Sigmoid colon (tissue), 3 donors: ENCODE measurements at regions not wholly inside any gene's neighbourhood (a gene's known extent, or its start where the extent isn't known, plus 50 kb on each side); places are given as distances from the start of the nearest gene placed in this dataset.

Source experiments
- POLR2A ChIP-seq, 2 donors: fragments of 450-650 bp; IDR thresholded peaks; one replicate each; pipeline ENCODE4 v1.6.1; 2016; ENCODE audit warnings: antibody characterized with exemption in 2 of 2, mild to moderate bottlenecking in 2 of 2, moderate library complexity in 2 of 2
- TF ChIP-seq, protein P1 (sequence below), 4 experiments: fragments of 450-650 bp in 3 of 4; fragments of 200-600 bp in 1 of 4; IDR thresholded peaks; one replicate each; pipeline ENCODE4 v1.5.1; 2016 to 2019; ENCODE audit warnings: antibody characterized with exemption in 4 of 4, mild to moderate bottlenecking in 3 of 4, moderate library complexity in 2 of 4

DNA sequence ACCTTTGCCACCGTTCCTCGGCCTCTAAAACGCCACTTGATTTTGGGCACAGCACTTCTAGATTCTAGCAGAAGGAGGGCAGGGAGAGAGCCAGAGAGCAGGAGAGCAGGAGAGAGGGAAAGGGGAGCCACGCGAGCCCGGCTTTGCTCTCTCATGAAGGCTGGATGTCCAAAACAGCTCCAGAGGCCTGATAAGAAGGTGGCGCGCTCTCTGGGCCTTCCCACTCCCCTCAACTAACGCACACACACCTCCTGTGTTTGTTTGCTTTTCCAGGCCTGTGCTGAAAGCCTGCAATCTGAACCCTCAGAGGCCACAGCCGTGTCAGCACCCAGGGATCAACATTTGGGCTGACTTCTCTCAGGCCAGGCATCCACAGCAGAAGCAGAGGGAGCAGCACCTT lies 184.8 kb upstream of the SOX11 start:
- TF ChIP-seq, protein P1, sequence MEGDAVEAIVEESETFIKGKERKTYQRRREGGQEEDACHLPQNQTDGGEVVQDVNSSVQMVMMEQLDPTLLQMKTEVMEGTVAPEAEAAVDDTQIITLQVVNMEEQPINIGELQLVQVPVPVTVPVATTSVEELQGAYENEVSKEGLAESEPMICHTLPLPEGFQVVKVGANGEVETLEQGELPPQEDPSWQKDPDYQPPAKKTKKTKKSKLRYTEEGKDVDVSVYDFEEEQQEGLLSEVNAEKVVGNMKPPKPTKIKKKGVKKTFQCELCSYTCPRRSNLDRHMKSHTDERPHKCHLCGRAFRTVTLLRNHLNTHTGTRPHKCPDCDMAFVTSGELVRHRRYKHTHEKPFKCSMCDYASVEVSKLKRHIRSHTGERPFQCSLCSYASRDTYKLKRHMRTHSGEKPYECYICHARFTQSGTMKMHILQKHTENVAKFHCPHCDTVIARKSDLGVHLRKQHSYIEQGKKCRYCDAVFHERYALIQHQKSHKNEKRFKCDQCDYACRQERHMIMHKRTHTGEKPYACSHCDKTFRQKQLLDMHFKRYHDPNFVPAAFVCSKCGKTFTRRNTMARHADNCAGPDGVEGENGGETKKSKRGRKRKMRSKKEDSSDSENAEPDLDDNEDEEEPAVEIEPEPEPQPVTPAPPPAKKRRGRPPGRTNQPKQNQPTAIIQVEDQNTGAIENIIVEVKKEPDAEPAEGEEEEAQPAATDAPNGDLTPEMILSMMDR (IDR thresholded peaks at IDR 0.05): no peak
- TF ChIP-seq POLR2A (IDR thresholded peaks at IDR 0.05): no peak
